IMR-90 (cell line): ENCODE measurements at regions not wholly inside any gene's neighbourhood (a gene's known extent, or its start where the extent isn't known, plus 50 kb on each side); places are given as distances from the start of the nearest gene placed in this dataset.

Experiments
- ATAC-seq: fragments of 200-7000 bp; cut with Tn5 transposase; 2 replicates; pipeline ENCODE4 v1.9.1; 2020; ENCODE audit warnings: low read depth, mild to moderate bottlenecking, moderate library complexity
- BruUV-seq: library from RNA; stranded (reverse); fragments of 400-500 nt; replicated peaks from 2 replicates; lab custom pipeline; 2021; lab: Mats Ljungman, UMichigan
- CTCF ChIA-PET: fragments of 300-600 bp; formaldehyde crosslinking; extraction: SDS; loops from one replicate; lab custom pipeline; 2021; ENCODE audit warnings: antibody characterized with exemption; lab: Yijun Ruan, JAX
- POLR2A ChIA-PET: fragments of 300-600 bp; sonication (Branson Sonifier 250); formaldehyde crosslinking; loops from one replicate; lab custom pipeline; 2022; ENCODE audit warnings: antibody characterized with exemption; ENCODE audit not compliant: unreplicated experiment; lab: Charles Lee
- DNase-seq: peaks from one replicate; pipeline ENCODE4 v3.0.0; 2013
- H2AFZ ChIP-seq: replicated peaks from 2 replicates; pipeline ENCODE3; 2013; ENCODE audit warnings: low read length, mild to moderate bottlenecking; ENCODE audit not compliant: poor library complexity
- H2AK5ac ChIP-seq: 2 replicates; pipeline ENCODE4 v1.6.1; 2013; ENCODE audit warnings: low read depth, low read length, inconsistent platforms
- H2AK9ac ChIP-seq: replicated peaks from 2 replicates; pipeline ENCODE3; 2013; ENCODE audit warnings: mild to moderate bottlenecking, low read depth, low read length, moderate library complexity; ENCODE audit not compliant: poor library complexity
- H2BK120ac ChIP-seq: 2 replicates; pipeline ENCODE4 v1.6.1; 2013; ENCODE audit warnings: low read depth, low read length, inconsistent platforms
- H2BK15ac ChIP-seq: 3 replicates; pipeline ENCODE4 v1.6.1; 2013; ENCODE audit warnings: low read depth, low read length, inconsistent platforms
- H2BK20ac ChIP-seq: 2 replicates; pipeline ENCODE4 v1.6.1; 2013; ENCODE audit warnings: low read depth, mild to moderate bottlenecking, inconsistent platforms, low read length, moderate library complexity
- H2BK5ac ChIP-seq: 2 replicates; pipeline ENCODE4 v1.6.1; 2013; ENCODE audit warnings: mild to moderate bottlenecking, low read depth, low read length, inconsistent platforms; ENCODE audit not compliant: poor library complexity, severe bottlenecking
- H3K14ac ChIP-seq: replicated peaks from 2 replicates; pipeline ENCODE4 v1.6.1; 2013; ENCODE audit warnings: low read depth, low read length, inconsistent platforms
- H3K18ac ChIP-seq: 2 replicates; pipeline ENCODE4 v1.6.1; 2013; ENCODE audit warnings: low read depth, low read length, control low read depth
- H3K23ac ChIP-seq: 2 replicates; pipeline ENCODE4 v1.6.1; 2013; ENCODE audit warnings: low read depth, low read length, inconsistent platforms
- H3K27ac ChIP-seq: 2 replicates; pipeline ENCODE4 v1.5.1; 2013; ENCODE audit warnings: mild to moderate bottlenecking, control low read depth, low read length; ENCODE audit not compliant: insufficient read depth
- H3K27me3 ChIP-seq: 2 replicates; pipeline ENCODE4 v1.6.1; 2013; ENCODE audit warnings: low read length; ENCODE audit not compliant: control insufficient read depth, insufficient read depth
- H3K36me3 ChIP-seq: 2 replicates; pipeline ENCODE4 v1.6.1; 2013; ENCODE audit warnings: low read length, mixed read lengths; ENCODE audit not compliant: control insufficient read depth, insufficient read depth
- H3K4ac ChIP-seq: 2 replicates; pipeline ENCODE4 v1.6.1; 2013; ENCODE audit warnings: low read depth, low read length, inconsistent platforms
- H3K4me1 ChIP-seq: 2 replicates; pipeline ENCODE4 v1.6.1; 2013; ENCODE audit warnings: low read length, mixed read lengths; ENCODE audit not compliant: control insufficient read depth, insufficient read depth
- H3K4me2 ChIP-seq: 2 replicates; pipeline ENCODE4 v1.6.1; 2013; ENCODE audit warnings: low read depth, mild to moderate bottlenecking, control low read depth, low read length, moderate library complexity
- H3K4me3 ChIP-seq: 2 replicates; pipeline ENCODE4 v1.5.1; 2013; ENCODE audit warnings: low read depth, mild to moderate bottlenecking, control low read depth, low read length, moderate library complexity; ENCODE audit not compliant: insufficient read depth
- H3K56ac ChIP-seq: 2 replicates; pipeline ENCODE4 v1.6.1; 2013; ENCODE audit warnings: low read length, inconsistent platforms; ENCODE audit not compliant: insufficient read depth; ENCODE audit errors: extremely low read depth
- H3K79me1 ChIP-seq, 2 experiments: 2 replicates each; pipeline ENCODE4 v1.6.1; 2013; ENCODE audit warnings: low read length in 2 of 2, inconsistent platforms in 1 of 2, low read depth in 1 of 2
- H3K9ac ChIP-seq: 2 replicates; pipeline ENCODE4 v1.6.1; 2013; ENCODE audit warnings: low read depth, low read length, control low read depth
- H3K9me1 ChIP-seq: 2 replicates; pipeline ENCODE4 v1.6.1; 2013; ENCODE audit warnings: low read length, inconsistent platforms; ENCODE audit not compliant: insufficient read depth
- H3K9me3 ChIP-seq: 2 replicates; pipeline ENCODE4 v1.6.1; 2013; ENCODE audit warnings: low read length; ENCODE audit not compliant: control insufficient read depth, insufficient read depth
- H4K20me1 ChIP-seq: 2 replicates; pipeline ENCODE4 v1.6.1; 2013; ENCODE audit warnings: low read length, inconsistent platforms; ENCODE audit not compliant: insufficient read depth
- H4K5ac ChIP-seq: 2 replicates; pipeline ENCODE4 v1.6.1; 2013; ENCODE audit warnings: mild to moderate bottlenecking, low read depth, low read length, control low read depth
- H4K8ac ChIP-seq, 2 experiments: 2 replicates each; pipeline ENCODE4 v1.6.1; 2013; ENCODE audit warnings: low read depth in 2 of 2, low read length in 2 of 2, control low read depth in 1 of 2, inconsistent platforms in 1 of 2
- H4K91ac ChIP-seq: 2 replicates; pipeline ENCODE4 v1.6.1; 2013; ENCODE audit warnings: low read depth, low read length, inconsistent platforms; ENCODE audit not compliant: insufficient read depth
- BHLHE40 ChIP-seq: fragments of 150-350 bp; IDR thresholded peaks from 2 replicates; pipeline ENCODE4 v1.6.1; 2016; ENCODE audit warnings: mild to moderate bottlenecking, low read depth, low read length
- CEBPB ChIP-seq: IDR thresholded peaks from 2 replicates; pipeline ENCODE4 v1.6.1; 2012; ENCODE audit warnings: low read depth, low read length, improper control_type of control experiment
- MXI1 ChIP-seq: IDR thresholded peaks from 2 replicates; pipeline ENCODE4 v1.6.1; 2012; ENCODE audit warnings: low read depth, mild to moderate bottlenecking, low read length, moderate library complexity, borderline replicate concordance
- POLR2A ChIP-seq: IDR thresholded peaks from 2 replicates; pipeline ENCODE4 v1.6.1; 2012; ENCODE audit warnings: mild to moderate bottlenecking, low read depth, low read length
- RAD21 ChIP-seq: IDR thresholded peaks from 2 replicates; pipeline ENCODE4 v1.6.1; 2012; ENCODE audit warnings: low read length, improper control_type of control experiment
- RCOR1 ChIP-seq: IDR thresholded peaks from 2 replicates; pipeline ENCODE4 v1.6.1; 2012; ENCODE audit warnings: mild to moderate bottlenecking, low read length, improper control_type of control experiment; ENCODE audit not compliant: insufficient replicate concordance
- RFX5 ChIP-seq: IDR thresholded peaks from 2 replicates; pipeline ENCODE4 v1.8.0; 2012; ENCODE audit warnings: low read depth, mild to moderate bottlenecking, low read length, moderate library complexity
- WGBS, 2 experiments: methylation state at CpG; one replicate each; pipeline versions ENCODE4 v1.1.5 to v1.1.7; 2013; ENCODE audit warnings: missing lambda C conversion rate in 2 of 2; ENCODE audit not compliant: insufficient read length in 1 of 2; ENCODE audit errors: extremely low coverage in 2 of 2; 5-methylcytosine and 5-hydroxymethylcytosine counted together
- dilution Hi-C: fragments of 300-500 bp; cut with HindIII; formaldehyde crosslinking; loops from one replicate; pipeline ENCODE4 v1.14.3; 2018; ENCODE audit warnings: low sequenced_read_pairs; ENCODE audit not compliant: unreplicated experiment
- in situ Hi-C: fragments of 300-500 bp; cut with MboI; formaldehyde crosslinking; loops from 3 replicates; pipeline ENCODE4 v1.14.3; 2019; ENCODE audit warnings: low sequenced_read_pairs, inconsistent platforms, mixed read lengths
- intact Hi-C: fragments of 100-400 bp; cut with micrococcal nuclease; formaldehyde crosslinking; loops from 2 replicates; pipeline ENCODE4 v1.10.0; 2022

DNA sequence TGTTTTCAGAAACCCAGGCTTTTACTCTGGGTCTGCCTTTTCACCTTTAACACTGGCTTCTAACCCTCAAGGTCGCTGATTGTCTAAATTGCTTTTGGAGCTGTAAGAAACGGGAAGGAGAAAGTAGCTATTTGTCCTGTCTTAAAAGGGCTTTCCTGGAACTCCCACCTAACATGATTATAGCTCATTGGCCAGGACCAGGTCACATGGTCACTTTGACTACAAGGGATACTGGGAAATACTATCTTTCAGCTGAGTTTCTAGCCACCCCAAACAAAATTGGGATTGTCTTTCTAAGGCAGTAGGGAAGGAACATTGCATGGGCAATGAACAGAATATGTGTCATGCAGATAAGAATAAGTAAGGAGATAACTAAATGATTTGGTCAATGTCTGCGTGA lies 106.7 kb upstream of the ARHGAP24 start:
- no peak for TF ChIP-seq RFX5
- TF ChIP-seq RCOR1: no peak
- TF ChIP-seq POLR2A: no peak
- no peak for TF ChIP-seq RAD21
- TF ChIP-seq MXI1: no peak
- no peak for TF ChIP-seq BHLHE40
- TF ChIP-seq CEBPB: no peak
- no peak overlapping the region for H4K91ac ChIP-seq
- H4K8ac ChIP-seq: no peak overlapping the region
- no peak overlapping the region for H3K56ac ChIP-seq
- no peak overlapping the region for H3K23ac ChIP-seq
- no peaks in the 10 kb centered on the region for H3K4me1 ChIP-seq
- no peak overlapping the region for H2BK120ac ChIP-seq
- H4K20me1 ChIP-seq: no peaks in the 10 kb centered on the region
- no peaks in the 10 kb centered on the region; the same call in 1 of the 2 replicates for H3K27me3 ChIP-seq
- no peak overlapping the region for H2AK5ac ChIP-seq
- no peak overlapping the region for H3K4me2 ChIP-seq
- no TSS peak for BruUV-seq
- ChIA-PET POLR2A (no interaction called here), CTCF (no interaction called here)
- H2BK20ac ChIP-seq: no peak overlapping the region
- no peaks in the 10 kb centered on the region for H3K9me1 ChIP-seq
- H2BK5ac ChIP-seq: no peak overlapping the region
- in situ Hi-C loops: no loop called here
- no peak overlapping the region for H3K14ac ChIP-seq
- H3K9me3 ChIP-seq: no peaks in the 10 kb centered on the region
- no peak overlapping the region for H3K4me3 ChIP-seq
- no CpG with 5 or more reads among the region's 3 CpGs for WGBS, 2 experiments
- ATAC-seq (no peak), DNase-seq (no peak)
- H3K36me3 ChIP-seq: no peaks in the 10 kb centered on the region
- H2BK15ac ChIP-seq: no peak overlapping the region
- no peak overlapping the region for H4K5ac ChIP-seq
- no peaks in the 10 kb centered on the region for H3K79me1 ChIP-seq
- no peak overlapping the region for H2AK9ac ChIP-seq
- H3K4ac ChIP-seq: no peak overlapping the region
- H3K18ac ChIP-seq: no peak overlapping the region
- no peak overlapping the region for H2AFZ ChIP-seq
- H3K9ac ChIP-seq: no peak overlapping the region
- dilution Hi-C loops: no loop called here
- intact Hi-C loops: no loop called here
- H3K27ac ChIP-seq: no peak overlapping the region
